ENCODE measurements at regions not wholly inside any gene's neighbourhood (a gene's known extent, or its start where the extent isn't known, plus 50 kb on each side); places are given as distances from the start of the nearest gene placed in this dataset.

DNA sequence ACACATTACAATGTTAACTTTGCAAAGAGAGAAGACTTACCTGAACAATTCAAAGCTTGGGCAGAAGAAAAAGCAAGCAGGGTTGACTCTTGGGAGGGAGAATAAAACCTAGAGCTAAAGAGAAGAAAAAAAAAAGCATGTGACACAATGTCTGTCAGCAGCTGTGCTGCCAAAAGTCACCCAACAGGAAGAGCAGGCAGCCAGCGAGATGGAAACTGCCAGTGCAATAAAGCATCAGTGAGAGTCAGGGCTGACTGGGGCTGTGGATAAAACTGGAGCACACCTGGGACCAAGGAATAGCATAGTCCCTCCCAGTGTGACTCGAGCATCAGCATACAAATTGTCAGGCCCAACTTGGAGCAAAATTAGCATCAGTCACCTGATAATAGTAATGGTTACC, 65.0 kb upstream of the SLC22A15 start:
- TF ChIP-seq EZH2 (IDR thresholded peaks at IDR 0.05; ENCODE audit: borderline replicate concordance) = no peak
- TF ChIP-seq, protein P1, sequence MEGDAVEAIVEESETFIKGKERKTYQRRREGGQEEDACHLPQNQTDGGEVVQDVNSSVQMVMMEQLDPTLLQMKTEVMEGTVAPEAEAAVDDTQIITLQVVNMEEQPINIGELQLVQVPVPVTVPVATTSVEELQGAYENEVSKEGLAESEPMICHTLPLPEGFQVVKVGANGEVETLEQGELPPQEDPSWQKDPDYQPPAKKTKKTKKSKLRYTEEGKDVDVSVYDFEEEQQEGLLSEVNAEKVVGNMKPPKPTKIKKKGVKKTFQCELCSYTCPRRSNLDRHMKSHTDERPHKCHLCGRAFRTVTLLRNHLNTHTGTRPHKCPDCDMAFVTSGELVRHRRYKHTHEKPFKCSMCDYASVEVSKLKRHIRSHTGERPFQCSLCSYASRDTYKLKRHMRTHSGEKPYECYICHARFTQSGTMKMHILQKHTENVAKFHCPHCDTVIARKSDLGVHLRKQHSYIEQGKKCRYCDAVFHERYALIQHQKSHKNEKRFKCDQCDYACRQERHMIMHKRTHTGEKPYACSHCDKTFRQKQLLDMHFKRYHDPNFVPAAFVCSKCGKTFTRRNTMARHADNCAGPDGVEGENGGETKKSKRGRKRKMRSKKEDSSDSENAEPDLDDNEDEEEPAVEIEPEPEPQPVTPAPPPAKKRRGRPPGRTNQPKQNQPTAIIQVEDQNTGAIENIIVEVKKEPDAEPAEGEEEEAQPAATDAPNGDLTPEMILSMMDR (IDR thresholded peaks at IDR 0.05; ENCODE audit: poor library complexity) = no peak
- no peak for TF ChIP-seq EZH2phosphoT487 (IDR thresholded peaks at IDR 0.05; ENCODE audit: low read depth, severe bottlenecking, unreplicated experiment)

Measured in hepatocyte (in vitro differentiated cells).